SK-N-SH (cell line): ENCODE measurements at regions not wholly inside any gene's neighbourhood (a gene's known extent, or its start where the extent isn't known, plus 50 kb on each side); places are given as distances from the start of the nearest gene placed in this dataset.

Source experiments
- CTCF ChIA-PET: fragments of 300-600, 350-600 bp; formaldehyde crosslinking; extraction: SDS; loops from one replicate; lab custom pipeline; 2021; lab: Yijun Ruan, JAX
- POLR2A ChIA-PET: fragments of 350-600 bp; sonication (Branson Sonifier 250); formaldehyde crosslinking; extraction: SDS; loops from one replicate; lab custom pipeline; 2020; ENCODE audit warnings: antibody characterized with exemption, inconsistent platforms; lab: Yijun Ruan, JAX
- DNase-seq: peaks from one replicate; pipeline ENCODE4 v3.0.0; 2012
- H2AFZ ChIP-seq: fragments of 200-600 bp; sonication (generic); 2 replicates; pipeline ENCODE4 v1.8.1; 2016; ENCODE audit warnings: antibody characterized with exemption, mild to moderate bottlenecking, low read depth
- H3F3A ChIP-seq: fragments of 200-600 bp; sonication (generic); replicated peaks from 2 replicates; pipeline ENCODE3; 2016; ENCODE audit warnings: antibody characterized with exemption, mild to moderate bottlenecking; ENCODE audit not compliant: insufficient read depth
- H3K27ac ChIP-seq, 2 experiments: fragments of 200-500 bp in 1 of 2; fragments of 200-600 bp in 1 of 2; sonication (Bioruptor generic) in 1 of 2; sonication (generic), shearing (Covaris generic) in 1 of 2; 2 replicates each; pipeline versions ENCODE4 v1.5.1 to v1.6.1; 2014 to 2016; ENCODE audit warnings: low read depth in 2 of 2, inconsistent platforms in 1 of 2, low read length in 1 of 2, mild to moderate bottlenecking in 1 of 2, mixed read lengths in 1 of 2
- H3K27me3 ChIP-seq: fragments of 200-600 bp; sonication (generic), shearing (Covaris generic); 2 replicates; pipeline ENCODE4 v1.6.1; 2016; ENCODE audit warnings: mixed run types; ENCODE audit not compliant: insufficient read depth
- H3K36me3 ChIP-seq, 2 experiments: fragments of 200-500 bp in 1 of 2; fragments of 200-600 bp in 1 of 2; sonication (Bioruptor generic) in 1 of 2; sonication (generic) in 1 of 2; replicated peaks in 1 of 2; 2 replicates each; pipeline versions ENCODE3 to v1.5.1; 2014 to 2016; ENCODE audit warnings: low read length in 1 of 2, mild to moderate bottlenecking in 1 of 2; ENCODE audit not compliant: insufficient read depth in 2 of 2, control insufficient read depth in 1 of 2
- H3K4me1 ChIP-seq, 2 experiments: fragments of 200-500 bp in 1 of 2; fragments of 200-600 bp in 1 of 2; sonication (Bioruptor generic) in 1 of 2; sonication (generic), shearing (Covaris generic) in 1 of 2; 2 replicates each; pipeline versions ENCODE4 v1.5.1 to v1.6.1; 2014 to 2016; ENCODE audit warnings: low read depth in 1 of 2, low read length in 1 of 2, mixed run types in 1 of 2; ENCODE audit not compliant: insufficient read depth in 2 of 2, control insufficient read depth in 1 of 2
- H3K4me2 ChIP-seq: fragments of 200-600 bp; sonication (generic), shearing (Covaris generic); 2 replicates; pipeline ENCODE4 v1.6.1; 2017; ENCODE audit warnings: mixed run types
- H3K4me3 ChIP-seq, 2 experiments: fragments of 200-500 bp in 1 of 2; fragments of 200-600 bp in 1 of 2; sonication (Bioruptor generic) in 1 of 2; sonication (generic), shearing (Covaris generic) in 1 of 2; 2 replicates each; pipeline versions ENCODE4 v1.5.1 to v1.8.1; 2014 to 2016; ENCODE audit warnings: low read depth in 2 of 2, inconsistent platforms in 1 of 2, low read length in 1 of 2, mild to moderate bottlenecking in 1 of 2, mixed read lengths in 1 of 2, moderate library complexity in 1 of 2
- H3K79me2 ChIP-seq: fragments of 200-600 bp; sonication (generic); 2 replicates; pipeline ENCODE4 v1.8.1; 2017; ENCODE audit warnings: mild to moderate bottlenecking; ENCODE audit not compliant: insufficient read depth
- H3K9ac ChIP-seq: fragments of 200-600 bp; sonication (generic); 2 replicates; pipeline ENCODE4 v1.6.1; 2017; ENCODE audit warnings: mixed run types
- H3K9me2 ChIP-seq: fragments of 200-600 bp; sonication (generic); 2 replicates; pipeline ENCODE4 v1.6.1; 2017; ENCODE audit warnings: mixed run types
- H3K9me3 ChIP-seq: fragments of 200-600 bp; sonication (generic); 2 replicates; pipeline ENCODE4 v1.6.1; 2017; ENCODE audit warnings: mixed run types, mild to moderate bottlenecking, moderate library complexity
- H4K20me1 ChIP-seq: fragments of 200-600 bp; sonication (generic); 2 replicates; pipeline ENCODE4 v1.6.1; 2017; ENCODE audit warnings: mild to moderate bottlenecking, mixed run types; ENCODE audit not compliant: insufficient read depth
- CTCF ChIP-seq: fragments of 200-600 bp; sonication (generic); IDR thresholded peaks from 2 replicates; pipeline ENCODE4 v1.6.1; 2017; ENCODE audit warnings: antibody characterized with exemption, mild to moderate bottlenecking, moderate library complexity
- EP300 ChIP-seq, 2 experiments: IDR thresholded peaks; 2 replicates each; pipeline versions ENCODE4 v1.4.0 to v1.6.1; 2012; ENCODE audit warnings: borderline replicate concordance in 1 of 2, low read depth in 1 of 2, low read length in 1 of 2
- FOSL2 ChIP-seq: IDR thresholded peaks from 2 replicates; pipeline ENCODE4 v1.4.0; 2012; ENCODE audit warnings: low read depth, mild to moderate bottlenecking, moderate library complexity, borderline replicate concordance
- FOXJ3 ChIP-seq: sonication (generic); formaldehyde crosslinking; IDR thresholded peaks from 2 replicates; pipeline ENCODE4 v1.5.1; 2020; ENCODE audit warnings: mild to moderate bottlenecking, missing genetic modification reagents
- FOXM1 ChIP-seq: IDR thresholded peaks from 2 replicates; pipeline ENCODE4 v1.4.0; 2012; ENCODE audit warnings: low read depth, mild to moderate bottlenecking
- GABPA ChIP-seq: IDR thresholded peaks from 2 replicates; pipeline ENCODE4 v1.4.0; 2012; ENCODE audit warnings: low read depth, mild to moderate bottlenecking
- JUND ChIP-seq: IDR thresholded peaks from 2 replicates; pipeline ENCODE4 v1.4.0; 2012
- MAX ChIP-seq: IDR thresholded peaks from 2 replicates; pipeline ENCODE4 v1.4.0; 2012; ENCODE audit warnings: low read depth
- MEF2A ChIP-seq: IDR thresholded peaks from 2 replicates; pipeline ENCODE4 v1.4.0; 2012; ENCODE audit warnings: low read depth, borderline replicate concordance
- NRF1 ChIP-seq: IDR thresholded peaks from 2 replicates; pipeline ENCODE4 v1.6.1; 2012; ENCODE audit warnings: low read depth, mild to moderate bottlenecking, low read length
- RAD21 ChIP-seq: IDR thresholded peaks from 2 replicates; pipeline ENCODE4 v1.6.1; 2012; ENCODE audit warnings: mild to moderate bottlenecking, low read length
- REST ChIP-seq: IDR thresholded peaks from 2 replicates; pipeline ENCODE4 v1.6.1; 2012; ENCODE audit warnings: mild to moderate bottlenecking, low read depth, low read length, moderate library complexity
- RFX5 ChIP-seq: IDR thresholded peaks from 2 replicates; pipeline ENCODE4 v1.6.1; 2012; ENCODE audit warnings: mild to moderate bottlenecking, improper control_type of control experiment, low read length
- RXRA ChIP-seq: IDR thresholded peaks from 2 replicates; pipeline ENCODE4 v1.4.0; 2012; ENCODE audit warnings: low read depth, mild to moderate bottlenecking, borderline replicate concordance
- TAF1 ChIP-seq: IDR thresholded peaks from 2 replicates; pipeline ENCODE4 v1.6.1; 2012; ENCODE audit warnings: low read depth, mild to moderate bottlenecking, low read length, moderate library complexity, borderline replicate concordance
- TCF12 ChIP-seq: IDR thresholded peaks from 2 replicates; pipeline ENCODE4 v1.4.0; 2012
- USF2 ChIP-seq: fragments of 150-350 bp; IDR thresholded peaks from 2 replicates; pipeline ENCODE4 v1.6.1; 2017; ENCODE audit warnings: antibody characterized with exemption, low read length, low read depth, borderline replicate concordance
- YY1 ChIP-seq: IDR thresholded peaks from 2 replicates; pipeline ENCODE4 v1.4.0; 2012; ENCODE audit warnings: low read depth, mild to moderate bottlenecking
- WGBS: methylation state at CpG from one replicate; pipeline ENCODE4 v1.1.6; 2017; ENCODE audit warnings: low lambda C conversion rate; 5-methylcytosine and 5-hydroxymethylcytosine counted together
- TF ChIP-seq, protein P1 (sequence below): IDR thresholded peaks from 2 replicates; pipeline ENCODE4; 2012
- TF ChIP-seq, protein P2 (sequence below): fragments of 150-350 bp; IDR thresholded peaks from 2 replicates; pipeline ENCODE4 v1.6.1; 2016; ENCODE audit warnings: mild to moderate bottlenecking, low read depth, low read length

- no peak for TF ChIP-seq CTCF
- peak; percentile 33; the same call in 1 of the 2 replicates for TF ChIP-seq RXRA
- TF ChIP-seq, protein P1, sequence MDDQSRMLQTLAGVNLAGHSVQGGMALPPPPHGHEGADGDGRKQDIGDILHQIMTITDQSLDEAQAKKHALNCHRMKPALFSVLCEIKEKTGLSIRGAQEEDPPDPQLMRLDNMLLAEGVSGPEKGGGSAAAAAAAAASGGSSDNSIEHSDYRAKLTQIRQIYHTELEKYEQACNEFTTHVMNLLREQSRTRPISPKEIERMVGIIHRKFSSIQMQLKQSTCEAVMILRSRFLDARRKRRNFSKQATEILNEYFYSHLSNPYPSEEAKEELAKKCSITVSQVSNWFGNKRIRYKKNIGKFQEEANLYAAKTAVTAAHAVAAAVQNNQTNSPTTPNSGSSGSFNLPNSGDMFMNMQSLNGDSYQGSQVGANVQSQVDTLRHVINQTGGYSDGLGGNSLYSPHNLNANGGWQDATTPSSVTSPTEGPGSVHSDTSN, result peak; percentile 51; the same call in 1 of the 2 replicates
- no peak for TF ChIP-seq TAF1
- no peak for TF ChIP-seq REST
- TF ChIP-seq NRF1, result no peak
- peak; percentile 72 for TF ChIP-seq FOSL2
Measured at GRCh38 chr16:65312795-65313194, 190.9 kb upstream of the CDH11 start (continued).

GRCh38 chr16:65312071-65312470 is 190.2 kb upstream of the CDH11 start:
- H3F3A ChIP-seq, result peaks cover 23% of the 10 kb centered on the region
- H3K4me1 ChIP-seq, result peaks cover 4 to 27% of the 10 kb centered on the region in 2 experiments
- H3K9me2 ChIP-seq, result no peaks in the 10 kb centered on the region
- peak overlapping the region; percentile 41; the same call in 1 of the 2 replicates for H3K9ac ChIP-seq
- H3K36me3 ChIP-seq, result no peaks in the 10 kb centered on the region
- no peak for DNase-seq
- no peak overlapping the region for H3K4me3 ChIP-seq
- H3K79me2 ChIP-seq, result no peaks in the 10 kb centered on the region
- H3K27me3 ChIP-seq, result no peaks in the 10 kb centered on the region
- no peaks in the 10 kb centered on the region for H3K9me3 ChIP-seq
- POLR2A ChIA-PET, result no interaction called here
- peak overlapping the region; percentile 44 for H3K4me2 ChIP-seq
- no peaks in the 10 kb centered on the region for H4K20me1 ChIP-seq
- CTCF ChIA-PET, result no interaction called here
- 0% methylated on average over 1 of the region's 1 CpG for WGBS
- no peak for TF ChIP-seq USF2
- no peak for TF ChIP-seq MEF2A
- TF ChIP-seq GABPA, result no peak
- TF ChIP-seq EP300 (IDR thresholded peaks at IDR 0.05; ENCODE audit: borderline replicate concordance in 1 of 2, low read depth in 1 of 2, low read length in 1 of 2), result no peak; a peak in 1 of 4 replicates
- no peak for TF ChIP-seq FOXJ3 (CRISPR knock-in tag)
- no peak for TF ChIP-seq YY1
- no peak for TF ChIP-seq TCF12
- TF ChIP-seq FOXM1, result no peak
- no peak for TF ChIP-seq NRF1
- TF ChIP-seq, protein P2, sequence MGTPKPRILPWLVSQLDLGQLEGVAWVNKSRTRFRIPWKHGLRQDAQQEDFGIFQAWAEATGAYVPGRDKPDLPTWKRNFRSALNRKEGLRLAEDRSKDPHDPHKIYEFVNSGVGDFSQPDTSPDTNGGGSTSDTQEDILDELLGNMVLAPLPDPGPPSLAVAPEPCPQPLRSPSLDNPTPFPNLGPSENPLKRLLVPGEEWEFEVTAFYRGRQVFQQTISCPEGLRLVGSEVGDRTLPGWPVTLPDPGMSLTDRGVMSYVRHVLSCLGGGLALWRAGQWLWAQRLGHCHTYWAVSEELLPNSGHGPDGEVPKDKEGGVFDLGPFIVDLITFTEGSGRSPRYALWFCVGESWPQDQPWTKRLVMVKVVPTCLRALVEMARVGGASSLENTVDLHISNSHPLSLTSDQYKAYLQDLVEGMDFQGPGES, result no peak
- no peak for TF ChIP-seq JUND
- no peak for TF ChIP-seq RXRA
- no peak for TF ChIP-seq RAD21
- no peak for TF ChIP-seq MAX
- no peak for TF ChIP-seq RFX5
- H3K27ac ChIP-seq, result peak overlapping the region in 1 of 2 experiments; percentile 76; a peak in 3 of 4 replicates
- no peak overlapping the region for H2AFZ ChIP-seq
